H1 (cell line): ENCODE measurements at regions not wholly inside any gene's neighbourhood (a gene's known extent, or its start where the extent isn't known, plus 50 kb on each side); places are given as distances from the start of the nearest gene placed in this dataset.

Source experiments
- CTCF ChIA-PET: fragments of 300-600 bp; sonication (Branson Sonifier 250); formaldehyde crosslinking; loops from one replicate; lab custom pipeline; 2021; ENCODE audit not compliant: partially characterized antibody; lab: Charles Lee
- POLR2A ChIA-PET: fragments of 300-600 bp; sonication (Branson Sonifier 250); formaldehyde crosslinking; loops from one replicate; lab custom pipeline; 2021; ENCODE audit warnings: inconsistent platforms; ENCODE audit not compliant: partially characterized antibody; lab: Charles Lee
- DNase-seq, 2 experiments: peaks; one replicate each; pipeline versions ENCODE4 v3.0.0 to v3.0.0-alpha.2; 2010 to 2022; ENCODE audit warnings: low spot score in 2 of 2, low read depth in 1 of 2, mixed read lengths in 1 of 2
- FAIRE-seq: peaks from 2 replicates; lab custom pipeline; 2011; peaks lifted over from hg19 to GRCh38; lab: Jason Lieb, UNC
- H2AFZ ChIP-seq: 2 replicates; pipeline ENCODE4 v1.8.1; 2012; ENCODE audit warnings: low read length, inconsistent platforms
- H2AK5ac ChIP-seq: 2 replicates; pipeline ENCODE4 v1.6.1; 2013; ENCODE audit warnings: low read depth, low read length
- H2BK120ac ChIP-seq: replicated peaks from 2 replicates; pipeline ENCODE3; 2013; ENCODE audit warnings: low read depth, low read length, inconsistent platforms
- H2BK12ac ChIP-seq: 2 replicates; pipeline ENCODE4 v1.6.1; 2013; ENCODE audit warnings: low read depth, low read length
- H2BK15ac ChIP-seq: 2 replicates; pipeline ENCODE4 v1.6.1; 2013; ENCODE audit warnings: low read length
- H2BK20ac ChIP-seq: 2 replicates; pipeline ENCODE4 v1.6.1; 2013; ENCODE audit warnings: low read length
- H2BK5ac ChIP-seq: 2 replicates; pipeline ENCODE4 v1.6.1; 2013; ENCODE audit warnings: low read depth, low read length
- H3K14ac ChIP-seq: 2 replicates; pipeline ENCODE4 v1.6.1; 2013; ENCODE audit warnings: inconsistent platforms; ENCODE audit not compliant: insufficient read length
- H3K18ac ChIP-seq: 2 replicates; pipeline ENCODE4 v1.6.1; 2013; ENCODE audit warnings: low read length; ENCODE audit errors: extremely low read depth
- H3K23ac ChIP-seq: 2 replicates; pipeline ENCODE4 v1.6.1; 2013; ENCODE audit warnings: inconsistent platforms; ENCODE audit not compliant: insufficient read length
- H3K23me2 ChIP-seq: 2 replicates; pipeline ENCODE4 v1.6.1; 2013; ENCODE audit warnings: low read depth, low read length
- H3K27ac ChIP-seq: 2 replicates; pipeline ENCODE4 v1.6.1; 2011; ENCODE audit warnings: low read depth, low read length, inconsistent platforms
- H3K27me3 ChIP-seq, 4 experiments: replicated peaks in 1 of 4; 1 replicate in 1 of 4; 2 replicates in 3 of 4; pipeline versions ENCODE4 v1.6.1 to v1.8.1; 2011 to 2013; ENCODE audit warnings: low read length in 3 of 4, mild to moderate bottlenecking in 3 of 4, inconsistent platforms in 2 of 4, mixed read lengths in 2 of 4, moderate library complexity in 1 of 4; ENCODE audit not compliant: control insufficient read depth in 3 of 4, insufficient read depth in 3 of 4; ENCODE audit errors: extremely low read depth in 1 of 4
- H3K36me3 ChIP-seq, 4 experiments: 2 replicates each; pipeline versions ENCODE4 v1.6.1 to v1.8.1; 2011 to 2013; ENCODE audit warnings: mild to moderate bottlenecking in 4 of 4, low read length in 3 of 4, moderate library complexity in 2 of 4, control low read depth in 1 of 4, inconsistent platforms in 1 of 4; ENCODE audit not compliant: insufficient read depth in 4 of 4, control insufficient read depth in 2 of 4
- H3K4ac ChIP-seq: replicated peaks from 2 replicates; pipeline ENCODE3; 2013; ENCODE audit warnings: low read length, low read depth, mixed read lengths, inconsistent platforms; ENCODE audit not compliant: insufficient read length
- H3K4me1 ChIP-seq, 4 experiments: replicated peaks in 1 of 4; 1 replicate in 1 of 4; 2 replicates in 3 of 4; pipeline versions ENCODE4 v1.6.1 to v1.8.1; 2011 to 2013; ENCODE audit warnings: low read length in 3 of 4, inconsistent platforms in 2 of 4, mixed read lengths in 1 of 4; ENCODE audit not compliant: insufficient read depth in 4 of 4, control insufficient read depth in 3 of 4
- H3K4me2 ChIP-seq, 2 experiments: 2 replicates each; pipeline versions ENCODE4 v1.6.1 to v1.8.1; 2011 to 2013; ENCODE audit warnings: low read depth in 2 of 2, low read length in 2 of 2, control low read depth in 1 of 2, inconsistent platforms in 1 of 2, mild to moderate bottlenecking in 1 of 2; ENCODE audit not compliant: insufficient read depth in 1 of 2
- H3K4me3 ChIP-seq, 4 experiments: fragments of 200-600, 300-600 bp in 1 of 4; sonication (generic), shearing (Covaris generic), sonication (Bioruptor Twin) in 1 of 4; 2 replicates each; pipeline versions ENCODE4 v1.5.1 to v1.8.1; 2011 to 2016; ENCODE audit warnings: low read length in 4 of 4, low read depth in 3 of 4, control low read depth in 2 of 4, inconsistent platforms in 2 of 4, mild to moderate bottlenecking in 2 of 4, mixed read lengths in 1 of 4, moderate library complexity in 1 of 4; ENCODE audit not compliant: insufficient read depth in 2 of 4; ENCODE audit errors: extremely low read depth in 1 of 4
- H3K56ac ChIP-seq: replicated peaks from 2 replicates; pipeline ENCODE3; 2013; ENCODE audit warnings: low read depth, mild to moderate bottlenecking, mixed read lengths, low read length, inconsistent platforms; ENCODE audit not compliant: insufficient read length
- H3K79me1 ChIP-seq: 2 replicates; pipeline ENCODE4 v1.6.1; 2013; ENCODE audit warnings: low read depth, low read length, control low read depth
- H3K79me2 ChIP-seq, 2 experiments: 2 replicates each; pipeline versions ENCODE4 v1.6.1 to v1.8.1; 2012 to 2013; ENCODE audit warnings: low read length in 2 of 2, mild to moderate bottlenecking in 2 of 2, inconsistent platforms in 1 of 2; ENCODE audit not compliant: insufficient read depth in 2 of 2, control insufficient read depth in 1 of 2
- H3K9ac ChIP-seq, 4 experiments: replicated peaks in 1 of 4; 1 replicate in 1 of 4; 2 replicates in 3 of 4; pipeline versions ENCODE4 v1.6.1 to v1.8.1; 2011 to 2013; ENCODE audit warnings: low read depth in 3 of 4, low read length in 3 of 4, control low read depth in 2 of 4, mild to moderate bottlenecking in 2 of 4, moderate library complexity in 2 of 4, inconsistent platforms in 1 of 4; ENCODE audit errors: extremely low read depth in 1 of 4
- H3K9me3 ChIP-seq, 2 experiments: 2 replicates each; pipeline versions ENCODE4 v1.6.1 to v1.8.1; 2012 to 2013; ENCODE audit warnings: mild to moderate bottlenecking in 2 of 2, moderate library complexity in 2 of 2, control low read depth in 1 of 2, inconsistent platforms in 1 of 2, low read depth in 1 of 2, low read length in 1 of 2, mixed read lengths in 1 of 2; ENCODE audit not compliant: insufficient read depth in 2 of 2
- H4K20me1 ChIP-seq, 2 experiments: replicated peaks in 1 of 2; 2 replicates each; pipeline versions ENCODE3 to v1.8.1; 2011 to 2013; ENCODE audit warnings: inconsistent platforms in 2 of 2, low read length in 2 of 2, mild to moderate bottlenecking in 1 of 2; ENCODE audit not compliant: insufficient read depth in 2 of 2, control insufficient read depth in 1 of 2
- H4K5ac ChIP-seq: 2 replicates; pipeline ENCODE4 v1.6.1; 2013; ENCODE audit warnings: low read length, low read depth, mixed read lengths, inconsistent platforms; ENCODE audit not compliant: insufficient read length
- H4K8ac ChIP-seq: 2 replicates; pipeline ENCODE4 v1.8.0; 2013; ENCODE audit warnings: mild to moderate bottlenecking, moderate library complexity, low read length, inconsistent platforms; ENCODE audit not compliant: insufficient read depth; ENCODE audit errors: extremely low read depth
- H4K91ac ChIP-seq: replicated peaks from 2 replicates; pipeline ENCODE3; 2013; ENCODE audit warnings: low read length, mixed read lengths, inconsistent platforms; ENCODE audit not compliant: insufficient read length
- ASH2L ChIP-seq: fragments of 200-600, 300-600 bp; sonication (generic); IDR thresholded peaks from one replicate; pipeline ENCODE4 v1.7.1; 2017; ENCODE audit warnings: low read length
- BRCA1 ChIP-seq: IDR thresholded peaks from 2 replicates; pipeline ENCODE4 v1.6.1; 2012; ENCODE audit warnings: low read depth, low read length, improper control_type of control experiment
- CTBP2 ChIP-seq: IDR thresholded peaks from 2 replicates; pipeline ENCODE4 v1.7.0; 2011; ENCODE audit warnings: borderline replicate concordance, mild to moderate bottlenecking, moderate library complexity, mixed read lengths, low read length; ENCODE audit not compliant: insufficient read depth, insufficient read length
- EZH2 ChIP-seq: fragments of 200-600 bp; sonication (generic); IDR thresholded peaks from 2 replicates; pipeline ENCODE4 v1.7.1; 2012; ENCODE audit warnings: low read depth, mild to moderate bottlenecking, moderate library complexity, low read length, inconsistent platforms; ENCODE audit not compliant: severe bottlenecking
- NRF1 ChIP-seq: IDR thresholded peaks from 2 replicates; pipeline ENCODE4 v1.6.1; 2011; ENCODE audit warnings: mild to moderate bottlenecking, low read depth, low read length, improper control_type of control experiment
- WGBS, 2 experiments: shearing (Covaris generic) in 1 of 2; methylation state at CpG; one replicate each; pipeline versions ENCODE4 v1.1.6 to v1.1.7; 2013 to 2015; ENCODE audit warnings: low lambda C conversion rate in 2 of 2, mixed read lengths in 2 of 2, inconsistent platforms in 1 of 2, low coverage in 1 of 2, missing lambda C conversion rate in 1 of 2; ENCODE audit not compliant: insufficient replicate concordance in 2 of 2, insufficient coverage in 1 of 2, insufficient read length in 1 of 2; ENCODE audit errors: extremely low coverage in 1 of 2, missing lambda C conversion rate in 1 of 2; 5-methylcytosine and 5-hydroxymethylcytosine counted together

- no peak overlapping the region for H4K5ac ChIP-seq
- H2BK12ac ChIP-seq, result no peak overlapping the region
- no peak overlapping the region for H3K18ac ChIP-seq
- FAIRE-seq, result no peak
- no peak overlapping the region for H3K14ac ChIP-seq
- no peak overlapping the region for H2BK120ac ChIP-seq
- 88% methylated on average over 1 of the region's 1 CpG; no CpG with 5 or more reads in 1 of the 2 experiments for WGBS, 2 experiments
- H3K4me2 ChIP-seq, result no peak overlapping the region
- H2AFZ ChIP-seq, result peak overlapping the region; percentile 83; the same call in 1 of the 2 replicates
- H3K79me1 ChIP-seq, result no peaks in the 10 kb centered on the region
- ChIA-PET POLR2A (no interaction called here), CTCF (interaction anchor here (0.7 kb wide), 1 partner anchor 28 kb away, joined by 3 read pairs; no protein-coding TSS in a partner anchor)
- H3K79me2 ChIP-seq, result no peaks in the 10 kb centered on the region
- no peak overlapping the region for H3K23ac ChIP-seq
- H2BK20ac ChIP-seq, result no peak overlapping the region
- H2AK5ac ChIP-seq, result no peak overlapping the region
- TF ChIP-seq NRF1 (no peak), ASH2L (no peak), CTBP2 (no peak), BRCA1 (no peak), EZH2 (no peak)
- H3K27me3 ChIP-seq, result no peaks in the 10 kb centered on the region
- H3K36me3 ChIP-seq, result no peaks in the 10 kb centered on the region
- H4K91ac ChIP-seq, result no peak overlapping the region
- no peak overlapping the region for H2BK15ac ChIP-seq
- H4K8ac ChIP-seq, result no peak overlapping the region
- DNase-seq, result no peak
- H4K20me1 ChIP-seq, result no peaks in the 10 kb centered on the region
- no peak overlapping the region for H3K27ac ChIP-seq
- no peak overlapping the region for H3K4me3 ChIP-seq
- H3K4me1 ChIP-seq, result no peaks in the 10 kb centered on the region; a peak in 1 of 7 replicates
- no peak overlapping the region for H2BK5ac ChIP-seq
- H3K4ac ChIP-seq, result no peak overlapping the region
- no peak overlapping the region for H3K9ac ChIP-seq
- no peak overlapping the region for H3K56ac ChIP-seq
- no peaks in the 10 kb centered on the region for H3K9me3 ChIP-seq
- H3K23me2 ChIP-seq, result no peaks in the 10 kb centered on the region
These were observed 1313.1 kb downstream of the JRKL start for GRCh38 chr11:97702951-97703350.
